DMS153 treated with DMSO at 0.1 percent for 48 hours (cell line): ENCODE measurements at regions not wholly inside any gene's neighbourhood (a gene's known extent, or its start where the extent isn't known, plus 50 kb on each side); places are given as distances from the start of the nearest gene placed in this dataset.
"Not testable (repeated sequence)": the region's sequence is repeated elsewhere in the genome, so short reads cannot be mapped to it uniquely, and the experiment has no call there.

Experiments
- DNase-seq: peaks from one replicate; lab custom pipeline; 2025; ENCODE audit not compliant: unreplicated experiment; lab: John Stamatoyannopoulos, UW

DNA sequence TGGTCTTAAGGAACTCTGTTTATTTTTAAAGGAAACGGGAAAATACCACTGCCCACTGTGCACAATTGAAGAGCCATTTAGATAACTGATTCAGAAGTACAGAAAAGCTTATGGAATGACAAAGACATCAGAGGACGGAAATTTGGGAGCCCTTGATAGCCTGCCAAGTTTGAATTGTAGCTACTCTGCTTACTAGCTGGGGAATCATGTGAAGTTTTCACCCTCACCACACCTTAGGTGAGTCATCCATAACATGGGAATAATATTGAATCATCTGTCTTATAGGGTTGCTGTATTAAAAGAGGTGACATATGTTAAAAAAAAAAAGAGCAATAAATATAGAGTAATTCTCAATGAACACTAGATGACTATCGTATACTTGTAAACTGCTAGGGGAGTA lies 1104.2 kb downstream of the GATA3 start:
- DNase-seq = no peak

- no peak for DNase-seq
These were observed 1105.8 kb downstream of the GATA3 start for GRCh38 chr10:9160275-9160674.

DNA sequence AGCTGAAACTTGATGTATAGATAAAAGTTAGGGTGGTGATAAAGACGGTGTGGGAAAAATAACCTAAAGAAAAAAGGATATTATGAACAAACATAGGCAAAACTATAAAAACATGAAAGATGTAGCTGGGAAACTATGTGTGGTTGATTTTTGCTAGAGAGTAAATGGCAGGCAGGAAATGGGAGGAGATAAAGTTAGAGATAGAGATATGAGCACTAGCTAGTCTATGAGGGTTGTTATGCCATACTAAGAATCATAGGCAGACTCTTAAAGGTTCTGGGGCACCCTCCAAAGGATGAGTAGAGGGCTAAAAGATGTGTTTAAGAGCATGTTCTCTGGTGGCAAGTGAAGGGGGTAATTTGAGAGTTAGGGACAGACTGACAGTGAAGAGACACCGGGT lies 1109.2 kb downstream of the GATA3 start:
- no peak for DNase-seq

GRCh38 chr10:9166770-9167169 lies 1112.3 kb downstream of the GATA3 start:
- no peak for DNase-seq

- DNase-seq = no peak
These were observed 1117.8 kb downstream of the GATA3 start for GRCh38 chr10:9172276-9172675.

DNA sequence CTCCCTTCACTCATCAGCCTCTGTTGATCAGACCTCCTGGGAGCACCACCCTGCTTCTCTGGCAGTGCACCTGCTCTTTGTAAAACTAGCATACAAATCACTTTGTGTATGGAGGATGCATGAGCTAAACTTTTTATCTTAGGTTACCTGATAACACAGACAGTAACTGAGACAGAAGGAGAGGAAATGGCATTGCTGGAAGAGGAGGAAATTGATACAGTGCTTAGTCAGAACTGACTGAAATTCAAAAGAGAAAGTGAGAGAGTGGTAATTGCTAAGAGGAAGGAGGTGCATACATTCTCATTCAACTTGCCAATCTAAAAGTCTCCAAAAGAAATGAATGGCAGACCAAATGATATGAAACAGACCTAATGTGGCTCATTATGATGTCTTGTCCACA lies 1120.7 kb downstream of the GATA3 start:
- DNase-seq = no peak

DNA sequence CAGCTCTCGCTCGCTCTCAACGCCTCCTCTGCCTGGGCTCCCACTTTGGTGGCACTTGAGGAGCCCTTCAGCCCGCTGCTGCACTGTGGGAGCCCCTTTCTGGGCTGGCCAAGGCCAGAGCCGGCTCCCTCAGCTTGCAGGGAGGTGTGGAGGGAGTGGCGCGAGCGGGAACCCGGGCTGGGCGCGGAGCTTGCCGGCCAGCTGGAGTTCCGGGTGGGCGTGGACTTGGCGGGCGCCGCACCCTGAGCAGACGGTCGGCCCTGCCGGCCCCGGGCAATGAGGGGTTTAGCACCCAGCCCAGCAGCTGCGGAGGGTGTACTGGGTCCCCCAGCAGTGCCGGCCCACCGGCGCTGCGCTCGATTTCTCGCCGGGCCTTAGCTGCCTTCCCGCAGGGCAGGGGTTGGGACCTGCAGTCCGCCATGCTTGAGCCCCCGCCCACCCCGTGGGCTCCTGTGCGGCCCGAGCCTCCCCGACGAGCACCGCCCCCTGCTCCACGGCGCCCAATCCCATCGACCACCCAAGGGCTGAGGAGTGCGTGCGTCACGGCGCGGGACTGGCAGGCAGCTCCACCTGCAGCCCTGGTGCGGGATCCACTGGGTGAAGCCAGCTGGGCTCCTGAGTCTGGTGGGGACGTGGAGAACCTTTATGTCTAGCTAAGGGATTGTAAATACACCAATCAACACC lies 1128.9 kb downstream of the GATA3 start:
- not testable (repeated sequence) for DNase-seq

DNA sequence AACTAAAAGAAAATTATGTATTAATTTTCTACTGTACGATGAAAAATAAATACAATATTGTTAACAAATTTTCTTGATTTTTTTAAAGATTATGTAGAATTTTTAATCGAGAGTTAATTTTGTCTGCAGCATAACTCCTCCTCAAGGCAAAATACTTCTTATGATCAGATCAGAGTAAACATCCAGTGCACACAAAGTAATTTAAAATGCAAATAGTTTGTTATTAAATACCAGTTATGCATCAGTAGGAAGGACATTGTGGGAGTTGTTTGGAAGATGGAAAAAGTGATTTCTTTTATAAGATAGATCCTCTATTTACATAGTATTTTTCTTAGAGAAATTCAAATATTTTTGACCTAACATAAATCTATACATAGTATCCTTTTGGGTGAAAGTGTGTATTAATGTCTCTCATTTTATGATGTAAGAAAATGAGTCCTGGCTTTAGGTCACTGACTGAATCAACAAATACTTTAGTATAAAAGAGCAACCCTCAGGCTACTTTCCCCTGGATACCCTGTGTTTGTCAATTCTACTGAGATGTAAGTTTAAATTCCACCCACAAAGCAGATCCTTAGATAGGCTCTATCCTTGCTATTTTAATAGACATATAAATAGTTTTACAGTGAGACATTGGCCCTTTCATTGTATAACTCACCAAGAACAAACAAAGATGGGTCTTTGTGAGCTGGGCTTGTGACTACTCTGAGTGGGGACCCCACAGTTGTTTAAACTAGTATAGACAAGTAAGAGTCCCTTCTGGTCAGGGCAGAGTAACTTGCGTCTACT lies 1133.7 kb downstream of the GATA3 start:
- DNase-seq = no peak

GRCh38 chr10:9189448-9189847 lies 1135.0 kb downstream of the GATA3 start:
- DNase-seq = no peak

DNA sequence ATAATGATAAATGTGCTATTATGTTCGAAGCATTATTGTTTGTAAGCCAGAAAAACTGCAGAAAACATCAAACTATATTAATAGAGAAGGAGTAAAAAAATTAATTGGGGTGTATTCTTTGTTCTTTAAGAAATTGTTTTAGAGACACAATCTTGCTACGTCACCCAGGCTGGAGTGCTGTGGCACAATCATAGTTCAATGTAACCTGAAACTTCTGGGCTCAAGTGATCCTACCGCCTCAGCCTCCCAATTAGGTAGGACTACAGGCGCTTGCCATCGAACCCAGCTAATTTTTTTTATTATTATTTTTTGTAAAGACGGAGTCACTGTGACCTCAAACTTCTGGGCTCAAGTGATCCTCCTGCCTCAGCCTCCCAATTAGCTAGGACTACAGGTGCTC lies 1138.6 kb downstream of the GATA3 start:
- no peak for DNase-seq

- DNase-seq = no peak
These were observed 1140.9 kb downstream of the GATA3 start for GRCh38 chr10:9195385-9195784.

DNA sequence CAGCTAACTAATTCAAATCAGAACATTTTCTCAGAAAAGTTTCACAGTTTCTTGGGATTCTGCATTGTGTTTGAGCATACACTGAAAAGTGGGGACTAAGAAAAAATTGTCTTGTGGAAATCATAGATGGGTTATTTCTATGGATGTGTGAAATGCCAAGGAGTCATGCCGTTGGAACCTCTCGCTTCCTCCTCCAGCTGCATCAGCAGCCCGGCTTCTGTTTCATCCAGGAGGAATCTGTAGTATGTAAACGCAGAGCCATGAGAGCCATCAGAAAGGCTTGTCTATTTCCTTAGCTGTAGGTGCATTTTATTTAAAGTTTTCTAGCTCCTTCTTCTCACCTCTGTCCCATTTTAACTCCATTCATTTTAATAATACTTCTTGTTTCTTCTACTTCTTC lies 1144.1 kb downstream of the GATA3 start:
- DNase-seq = no peak

- no peak for DNase-seq
These were observed 1151.1 kb downstream of the GATA3 start for GRCh38 chr10:9205558-9205957.

- DNase-seq = no peak
These were observed 1154.8 kb downstream of the GATA3 start for GRCh38 chr10:9209105-9209798.

- no peak for DNase-seq
These were observed 1156.7 kb downstream of the GATA3 start for GRCh38 chr10:9211228-9211627.

- no peak for DNase-seq
These were observed 1160.1 kb downstream of the GATA3 start for GRCh38 chr10:9214618-9215017.

DNA sequence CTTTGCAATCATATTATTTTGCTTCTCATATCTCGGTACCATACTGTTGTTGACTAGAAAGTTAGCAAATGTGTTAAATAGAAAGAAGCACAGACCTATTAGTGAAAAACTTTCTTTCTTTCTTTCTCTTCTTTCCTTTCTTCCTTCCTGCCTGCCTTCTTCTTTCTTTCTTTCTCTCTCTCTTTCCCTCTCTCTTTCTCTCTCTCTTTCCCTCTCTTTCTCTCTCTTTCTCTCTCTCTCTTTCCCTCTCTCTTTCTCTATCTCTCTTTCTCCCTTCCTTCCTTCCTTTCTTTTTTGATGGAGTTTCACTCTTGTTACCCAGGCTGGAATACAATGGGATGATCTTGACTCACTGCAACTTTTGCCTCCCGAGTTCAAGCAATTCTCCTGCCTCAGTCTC lies 1160.6 kb downstream of the GATA3 start:
- DNase-seq = no peak

- no peak for DNase-seq
These were observed 1165.4 kb downstream of the GATA3 start for GRCh38 chr10:9219860-9220259.

- no peak for DNase-seq
These were observed 1168.4 kb downstream of the GATA3 start for GRCh38 chr10:9222917-9223316.

GRCh38 chr10:9227679-9228365 lies 1173.3 kb downstream of the GATA3 start:
- no peak for DNase-seq

DNA sequence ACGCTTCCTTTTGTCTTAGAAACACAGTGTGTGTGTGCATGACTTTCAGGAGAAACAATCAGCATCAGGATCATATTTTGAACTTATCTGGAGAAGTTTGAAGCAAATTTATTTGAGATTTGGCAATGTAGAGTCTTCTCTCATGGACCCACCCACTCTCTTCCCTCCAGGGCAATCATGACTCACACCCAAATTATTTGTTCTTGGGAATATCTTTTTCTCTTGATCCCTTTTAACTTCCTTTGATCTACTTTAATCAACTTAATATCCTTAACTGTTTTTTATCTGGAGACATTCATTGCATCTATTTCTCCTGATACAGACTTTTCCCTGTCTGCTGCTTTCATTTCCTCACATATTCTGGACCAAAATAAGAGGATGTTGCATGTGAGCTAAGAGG lies 1174.3 kb downstream of the GATA3 start:
- DNase-seq = no peak
